ENCODE measurements at regions not wholly inside any gene's neighbourhood (a gene's known extent, or its start where the extent isn't known, plus 50 kb on each side); places are given as distances from the start of the nearest gene placed in this dataset.

DNA sequence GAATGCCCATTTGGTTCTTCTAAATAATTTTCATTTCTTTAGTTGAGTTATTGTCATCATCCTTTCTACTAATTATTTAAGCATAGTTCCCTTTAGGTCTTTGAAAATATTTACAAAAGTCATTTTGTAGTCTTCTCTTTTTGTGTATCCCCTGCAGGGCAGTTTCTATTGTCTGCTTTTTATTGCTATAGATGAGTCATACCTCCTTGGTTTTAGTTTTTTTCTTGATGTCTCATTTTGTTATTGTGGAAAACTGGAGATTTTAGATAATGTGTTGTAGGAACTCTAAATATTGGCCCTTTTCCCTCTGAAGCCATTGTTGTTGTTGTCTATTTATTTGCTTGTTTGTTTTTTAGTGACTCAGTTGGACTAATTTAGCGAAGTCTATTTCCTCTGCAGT, 387.9 kb downstream of the NUF2 start:
- TF ChIP-seq POLR2AphosphoS5 (IDR thresholded peaks at IDR 0.05) = no peak
- TF ChIP-seq EP300 (IDR thresholded peaks at IDR 0.05) = no peak
- TF ChIP-seq, protein P1, sequence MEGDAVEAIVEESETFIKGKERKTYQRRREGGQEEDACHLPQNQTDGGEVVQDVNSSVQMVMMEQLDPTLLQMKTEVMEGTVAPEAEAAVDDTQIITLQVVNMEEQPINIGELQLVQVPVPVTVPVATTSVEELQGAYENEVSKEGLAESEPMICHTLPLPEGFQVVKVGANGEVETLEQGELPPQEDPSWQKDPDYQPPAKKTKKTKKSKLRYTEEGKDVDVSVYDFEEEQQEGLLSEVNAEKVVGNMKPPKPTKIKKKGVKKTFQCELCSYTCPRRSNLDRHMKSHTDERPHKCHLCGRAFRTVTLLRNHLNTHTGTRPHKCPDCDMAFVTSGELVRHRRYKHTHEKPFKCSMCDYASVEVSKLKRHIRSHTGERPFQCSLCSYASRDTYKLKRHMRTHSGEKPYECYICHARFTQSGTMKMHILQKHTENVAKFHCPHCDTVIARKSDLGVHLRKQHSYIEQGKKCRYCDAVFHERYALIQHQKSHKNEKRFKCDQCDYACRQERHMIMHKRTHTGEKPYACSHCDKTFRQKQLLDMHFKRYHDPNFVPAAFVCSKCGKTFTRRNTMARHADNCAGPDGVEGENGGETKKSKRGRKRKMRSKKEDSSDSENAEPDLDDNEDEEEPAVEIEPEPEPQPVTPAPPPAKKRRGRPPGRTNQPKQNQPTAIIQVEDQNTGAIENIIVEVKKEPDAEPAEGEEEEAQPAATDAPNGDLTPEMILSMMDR (IDR thresholded peaks at IDR 0.05) = no peak
- no peak for TF ChIP-seq POLR2A (IDR thresholded peaks at IDR 0.05)
- Histone ChIP-seq H3K4me1 (no peaks in the 10 kb centered on the region), H3K9me3 (no peaks in the 10 kb centered on the region), H3K27ac (no peak overlapping the region), H3K27me3 (no peaks in the 10 kb centered on the region), H3K4me3 (no peak overlapping the region), H3K36me3 (no peaks in the 10 kb centered on the region)
- 84 to 95% (median 86%) methylated on average over 1 of the region's 1 CpG for WGBS, 5 donors
- intact Hi-C loops (cut with DNase I; ENCODE audit: low total_unique reads) = loop anchor here (10.0 kb wide), 1 partner anchor 145 kb away; no protein-coding TSS in a partner anchor
- DNase-seq = no peak

DNA sequence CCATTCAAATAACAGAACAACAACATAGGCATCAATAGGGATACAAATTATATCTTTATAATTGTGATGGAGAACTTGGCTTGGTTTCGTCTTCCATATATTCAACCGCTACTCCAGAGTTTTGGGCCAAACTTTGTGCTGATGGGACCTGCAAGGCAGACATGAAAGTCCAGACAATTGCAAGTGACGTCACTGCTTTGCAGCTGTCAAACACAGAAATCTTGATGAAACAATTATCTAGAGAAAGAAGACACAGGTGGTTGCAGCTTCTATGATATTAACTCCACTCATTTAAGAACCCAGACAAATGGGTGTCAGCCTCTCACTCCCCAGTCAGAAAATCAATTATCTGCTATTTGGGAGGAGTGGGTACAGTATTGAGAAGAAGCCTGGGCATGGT, 390.6 kb downstream of the NUF2 start:
- intact Hi-C loops (cut with DNase I; ENCODE audit: low total_unique reads) = no loop called here
- Histone ChIP-seq H3K27me3 (no peaks in the 10 kb centered on the region), H3K4me3 (no peak overlapping the region), H3K9me3 (peaks cover 0 to under 1% (median 0%) of the 10 kb centered on the region in 4 donors), H3K4me1 (no peaks in the 10 kb centered on the region), H3K27ac (no peak overlapping the region), H3K36me3 (no peaks in the 10 kb centered on the region)
- TF ChIP-seq, protein P1 (IDR thresholded peaks at IDR 0.05) = no peak
- TF ChIP-seq EP300 (IDR thresholded peaks at IDR 0.05) = no peak
- TF ChIP-seq POLR2A (IDR thresholded peaks at IDR 0.05) = no peak
- no peak for TF ChIP-seq POLR2AphosphoS5 (IDR thresholded peaks at IDR 0.05)
- no peak for DNase-seq
- WGBS, 5 donors = 92 to 98% (median 96%) methylated on average over 3 of the region's 3 CpGs

DNA sequence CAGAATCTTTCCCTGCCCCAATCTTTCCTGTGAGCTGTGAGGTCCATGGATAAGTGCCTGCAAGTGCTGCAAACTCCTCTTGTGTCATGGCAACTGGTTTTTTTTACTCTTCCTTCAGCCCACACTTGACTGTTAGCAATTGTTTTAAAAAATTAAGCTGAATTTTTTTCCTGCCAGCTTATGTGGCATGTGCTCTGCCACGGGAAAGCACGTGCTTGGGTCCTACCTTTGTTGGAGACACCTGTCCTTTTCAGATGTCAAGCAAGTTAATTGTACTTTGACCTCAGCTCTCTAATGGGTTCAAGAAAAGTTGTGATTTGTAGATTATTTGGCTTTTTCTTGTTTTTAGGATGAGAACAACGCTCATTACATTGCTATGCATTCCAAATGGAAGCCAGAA, 398.5 kb downstream of the NUF2 start:
- Histone ChIP-seq H3K27me3 (no peaks in the 10 kb centered on the region), H3K36me3 (no peaks in the 10 kb centered on the region), H3K4me1 (no peaks in the 10 kb centered on the region), H3K9me3 (peaks cover 0 to 27% (median 14%) of the 10 kb centered on the region in 4 donors), H3K4me3 (no peak overlapping the region), H3K27ac (no peak overlapping the region)
- DNase-seq = no peak
- 85 to 93% (median 89%) methylated on average over 3 of the region's 3 CpGs for WGBS, 5 donors
- intact Hi-C loops (cut with DNase I; ENCODE audit: low total_unique reads) = no loop called here
- no peak for TF ChIP-seq POLR2A (IDR thresholded peaks at IDR 0.05)
- no peak for TF ChIP-seq POLR2AphosphoS5 (IDR thresholded peaks at IDR 0.05)
- TF ChIP-seq EP300 (IDR thresholded peaks at IDR 0.05) = no peak
- TF ChIP-seq, protein P1 (IDR thresholded peaks at IDR 0.05) = no peak

DNA sequence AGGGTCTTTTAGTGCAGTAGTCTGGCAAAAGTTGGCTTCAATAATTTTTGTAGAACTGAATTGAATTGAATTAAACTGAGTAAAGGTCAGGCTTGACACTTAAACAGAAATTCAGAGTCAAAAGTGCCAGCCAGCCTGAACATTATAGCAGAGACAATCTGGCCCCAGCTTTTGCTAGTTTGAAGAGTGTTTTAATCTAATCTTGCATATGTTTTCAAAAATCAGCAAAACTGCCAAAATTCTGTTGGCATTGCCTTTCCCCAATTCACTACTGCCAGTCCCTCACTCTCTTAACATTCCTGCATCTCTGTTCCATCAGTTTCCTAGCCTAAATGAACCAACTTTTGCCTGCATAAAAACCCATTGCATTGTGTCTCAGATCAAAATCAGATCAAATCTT, 403.8 kb downstream of the NUF2 start:
- Histone ChIP-seq H3K4me3 (no peak overlapping the region), H3K27ac (no peak overlapping the region), H3K36me3 (no peaks in the 10 kb centered on the region), H3K9me3 (peaks cover 0 to 3% (median 0%) of the 10 kb centered on the region in 4 donors), H3K27me3 (no peaks in the 10 kb centered on the region), H3K4me1 (peaks cover 0 to 7% (median 5%) of the 10 kb centered on the region in 4 donors)
- TF ChIP-seq POLR2A (IDR thresholded peaks at IDR 0.05) = no peak
- TF ChIP-seq, protein P1 (IDR thresholded peaks at IDR 0.05) = no peak
- no peak for TF ChIP-seq POLR2AphosphoS5 (IDR thresholded peaks at IDR 0.05)
- no peak for TF ChIP-seq EP300 (IDR thresholded peaks at IDR 0.05)
- intact Hi-C loops (cut with DNase I; ENCODE audit: low total_unique reads) = no loop called here
- no peak for DNase-seq
